T47D (cell line): ENCODE measurements at regions not wholly inside any gene's neighbourhood (a gene's known extent, or its start where the extent isn't known, plus 50 kb on each side); places are given as distances from the start of the nearest gene placed in this dataset.

Experiments used
- DNase-seq, 2 experiments: peaks; one replicate each; pipeline versions ENCODE4 v3.0.0 to v3.0.0-alpha.2; 2011 to 2012; ENCODE audit warnings: low read depth in 1 of 2, low spot score in 1 of 2
- JUND ChIP-seq: IDR thresholded peaks from 2 replicates; pipeline ENCODE4 v1.6.1; 2012; ENCODE audit warnings: low read depth
- in situ Hi-C: cut with HindIII; loops from 2 replicates; pipeline ENCODE4 v1.10.0; 2016; ENCODE audit warnings: low sequenced_read_pairs, low pct_unique_long_range_greater_than_20kb

DNA sequence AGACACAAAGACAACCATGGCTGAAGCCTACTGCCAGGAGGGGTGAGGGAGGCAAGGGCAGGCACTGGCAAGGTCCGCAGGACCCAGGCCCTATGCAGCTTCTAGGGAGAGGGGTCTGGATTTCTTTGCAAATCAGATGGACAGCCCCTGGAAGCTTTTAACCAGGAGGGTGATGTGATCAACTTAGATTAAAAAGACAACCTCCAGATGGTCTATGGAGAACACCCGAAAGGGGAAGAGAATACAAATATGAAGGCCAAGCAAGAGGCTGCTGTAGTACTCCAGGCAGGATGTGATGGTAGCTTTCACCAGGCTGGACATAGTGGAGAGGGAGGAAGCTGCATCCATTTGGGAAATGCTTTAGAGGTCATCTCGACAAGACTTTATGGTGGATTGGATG, 83.3 kb upstream of the TSPAN11 start:
- in situ Hi-C loops: no loop called here
- no peak for TF ChIP-seq JUND
- DNase-seq: no peak

DNA sequence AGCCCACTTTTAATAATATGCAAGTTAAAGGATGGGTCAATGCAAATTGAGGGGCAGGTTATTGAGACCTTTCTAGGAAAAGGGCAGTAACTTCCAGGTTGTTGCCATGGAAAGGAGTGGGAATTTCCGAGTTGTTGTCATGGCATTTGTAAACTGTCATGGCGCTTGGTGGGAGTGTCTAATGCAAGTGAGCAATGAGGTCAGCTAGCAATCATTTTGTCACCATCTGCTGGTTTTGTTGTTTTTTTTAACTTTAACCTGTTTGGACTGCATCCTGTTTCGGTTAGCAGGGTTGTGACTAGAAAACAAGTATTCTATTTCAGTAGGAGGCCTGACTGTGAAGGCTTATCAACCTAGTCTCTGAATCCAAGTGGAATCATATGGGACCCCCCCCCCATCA, 85.8 kb upstream of the TSPAN11 start:
- in situ Hi-C loops: no loop called here
- no peak for DNase-seq
- no peak for TF ChIP-seq JUND

DNA sequence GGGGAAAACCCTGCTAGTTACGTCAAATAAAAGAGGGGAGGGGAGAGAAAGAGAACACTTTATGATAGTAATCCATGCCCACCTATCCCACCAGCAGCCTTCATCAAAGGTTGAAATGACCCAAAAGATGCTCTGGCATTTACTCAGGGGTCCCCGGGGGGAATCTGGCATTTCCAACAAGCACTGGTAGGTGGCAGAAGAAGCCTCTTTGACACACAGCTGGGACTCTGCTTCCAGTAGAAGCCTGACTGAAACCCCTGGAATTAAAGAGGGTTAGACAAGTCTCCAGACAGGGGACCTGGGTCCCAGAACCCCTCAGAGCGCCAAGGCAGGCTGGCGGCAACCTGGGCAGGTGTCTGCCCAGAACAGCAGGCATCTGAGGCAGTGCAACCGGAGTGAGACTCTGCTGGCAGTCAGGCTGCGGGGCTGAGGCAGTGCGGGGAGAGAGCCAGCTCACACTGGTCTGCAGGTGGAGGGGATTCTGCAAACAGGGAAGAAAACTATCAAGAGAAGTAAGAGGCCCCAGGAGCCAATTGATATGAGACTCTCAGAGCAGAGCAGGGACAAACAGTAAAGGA, 85.0 kb upstream of the CAPRIN2 start:
- DNase-seq: no peak
- no peak for TF ChIP-seq JUND
- in situ Hi-C loops: no loop called here

DNA sequence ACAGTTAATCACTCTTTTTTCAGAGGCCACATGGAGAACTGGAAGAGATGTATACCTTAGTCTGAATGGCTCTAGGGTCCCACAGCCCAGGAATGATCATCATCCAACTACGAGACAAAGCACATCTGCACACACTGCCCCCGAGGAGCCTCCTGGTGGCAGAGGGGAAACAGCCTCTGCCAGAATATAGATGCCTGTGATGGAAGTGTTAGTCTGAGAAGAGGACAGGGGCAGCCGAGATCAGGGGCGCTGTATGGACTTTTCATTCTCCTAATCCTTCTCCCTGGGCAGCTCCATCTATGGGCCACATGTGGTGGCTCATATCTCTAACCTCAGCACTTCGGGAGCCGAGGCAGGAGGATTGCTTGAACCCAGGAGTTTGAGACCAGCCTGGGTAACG, 82.8 kb upstream of the CAPRIN2 start:
- in situ Hi-C loops: no loop called here

DNA sequence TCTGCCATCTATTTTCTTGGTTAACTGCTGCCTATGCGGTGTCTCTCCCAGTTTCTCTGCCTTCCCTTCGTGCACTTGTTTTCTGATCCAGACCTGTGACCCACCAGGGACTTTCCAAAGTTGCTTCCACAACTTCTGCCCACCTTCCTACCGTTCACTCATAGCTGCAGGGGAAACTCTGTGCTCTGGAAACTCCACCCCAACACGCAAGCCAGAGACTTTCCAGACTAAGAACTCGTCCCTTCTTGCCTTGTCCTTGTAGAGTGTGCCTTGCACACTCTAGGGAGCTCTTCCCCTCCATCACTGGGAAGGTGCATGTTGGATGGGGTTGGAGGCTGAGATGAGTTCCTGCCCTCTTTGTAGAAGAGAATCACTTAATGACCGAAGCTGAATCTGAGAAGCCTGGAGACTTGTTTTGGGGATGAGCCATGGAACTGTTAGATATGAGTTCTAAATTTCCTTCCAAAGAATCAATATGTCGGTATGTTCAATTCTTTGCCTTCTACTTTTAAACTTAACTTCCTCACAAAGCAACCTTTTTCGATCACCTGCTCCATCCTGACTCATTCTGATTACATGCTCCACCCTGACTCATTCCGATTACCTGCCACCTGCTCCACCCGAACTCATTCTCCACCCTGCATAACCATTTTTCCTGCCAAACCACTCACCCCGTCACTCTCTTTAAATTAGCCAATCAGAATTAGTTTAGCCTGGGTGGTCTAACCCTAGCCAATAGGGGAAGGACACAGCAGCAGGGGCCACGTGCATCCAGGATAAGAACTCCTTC, 82.1 kb upstream of the CAPRIN2 start:
- TF ChIP-seq JUND: no peak
- DNase-seq: no peak
- in situ Hi-C loops: no loop called here

More for the DNA sequence above, 82.8 kb upstream of the CAPRIN2 start:
- no peak for TF ChIP-seq JUND
- no peak for DNase-seq

DNA sequence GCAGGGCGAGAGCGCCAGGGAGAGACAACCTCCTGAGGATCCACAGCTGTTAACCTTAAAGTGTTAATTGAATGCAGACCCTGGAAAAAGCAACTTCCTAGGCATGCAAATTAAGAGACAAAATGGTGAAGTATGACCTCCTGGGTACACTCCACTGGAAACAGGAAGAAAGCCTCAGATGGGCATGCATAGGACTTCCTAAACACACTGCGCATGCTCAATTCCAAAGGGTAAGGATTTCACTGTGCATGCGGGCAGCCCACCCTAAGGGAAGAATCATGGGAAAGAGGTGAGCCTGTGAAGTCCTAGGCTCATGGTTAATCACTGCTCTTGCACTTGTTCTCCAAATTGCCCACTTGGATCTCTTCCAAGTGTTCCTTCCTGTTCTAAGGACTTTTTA, 80.5 kb upstream of the CAPRIN2 start:
- DNase-seq: no peak
- TF ChIP-seq JUND: no peak

DNA sequence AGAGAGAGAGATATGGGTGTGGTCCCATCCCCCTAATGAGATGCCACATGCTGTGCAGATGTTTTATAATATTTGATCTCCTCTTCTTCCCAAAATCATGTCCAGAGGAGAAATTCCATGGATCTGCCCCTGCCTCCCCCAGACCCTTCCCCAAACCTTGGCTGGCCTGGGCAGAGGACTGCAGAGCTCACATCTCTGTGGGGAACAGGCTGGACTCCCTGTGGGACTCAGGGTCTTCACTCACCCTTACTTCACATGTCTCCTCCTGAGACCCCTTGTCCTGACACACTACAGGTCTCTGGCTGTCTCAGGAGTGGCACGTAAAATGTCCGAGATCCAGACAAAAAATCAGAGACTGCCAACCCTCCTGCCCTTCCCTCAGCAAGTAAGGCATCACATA, 76.0 kb upstream of the CAPRIN2 start:
- no peak for DNase-seq
- no peak for TF ChIP-seq JUND
- in situ Hi-C loops: no loop called here

More for the DNA sequence above, 80.5 kb upstream of the CAPRIN2 start:
- in situ Hi-C loops: no loop called here

DNA sequence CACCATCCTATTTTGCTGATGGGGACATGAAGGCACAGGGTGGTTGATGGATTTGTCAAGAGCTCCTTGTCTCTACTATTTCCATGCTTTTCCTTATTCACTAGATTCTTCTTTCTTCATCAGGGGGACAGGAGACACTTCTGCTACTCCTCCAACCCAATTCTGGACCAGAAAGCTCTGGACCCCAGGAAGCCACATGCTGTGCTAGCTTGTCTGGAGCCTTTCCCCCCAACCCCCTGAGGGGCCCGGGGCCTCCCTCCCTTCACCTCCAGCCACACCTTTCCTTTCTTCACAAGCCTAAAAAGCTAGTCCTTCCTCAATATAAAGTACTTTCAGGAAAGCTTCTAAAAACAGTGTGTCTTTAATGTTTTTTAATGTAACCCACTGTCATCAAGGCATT, 75.1 kb upstream of the CAPRIN2 start:
- in situ Hi-C loops: no loop called here
- no peak for DNase-seq
- TF ChIP-seq JUND: no peak

DNA sequence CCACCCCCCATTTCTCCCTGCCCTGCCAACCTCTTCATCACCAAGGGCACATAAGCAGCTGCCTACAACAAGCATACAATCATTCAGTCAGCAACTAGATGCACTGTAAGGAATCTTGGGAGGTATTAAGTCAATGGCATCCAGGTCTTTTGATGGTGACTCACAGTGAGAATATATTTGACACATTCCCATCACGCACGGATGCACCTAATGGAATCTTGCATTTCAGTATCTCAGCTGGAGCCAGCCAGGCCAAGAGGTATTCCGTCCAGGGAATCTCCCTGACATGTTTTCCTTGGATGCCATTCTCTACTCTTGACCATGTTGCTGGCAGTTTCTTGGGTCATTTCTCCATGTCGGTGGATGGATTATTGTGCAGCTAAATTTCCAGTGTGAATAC, 73.9 kb upstream of the CAPRIN2 start:
- in situ Hi-C loops: no loop called here
- no peak for DNase-seq
- TF ChIP-seq JUND: no peak

DNA sequence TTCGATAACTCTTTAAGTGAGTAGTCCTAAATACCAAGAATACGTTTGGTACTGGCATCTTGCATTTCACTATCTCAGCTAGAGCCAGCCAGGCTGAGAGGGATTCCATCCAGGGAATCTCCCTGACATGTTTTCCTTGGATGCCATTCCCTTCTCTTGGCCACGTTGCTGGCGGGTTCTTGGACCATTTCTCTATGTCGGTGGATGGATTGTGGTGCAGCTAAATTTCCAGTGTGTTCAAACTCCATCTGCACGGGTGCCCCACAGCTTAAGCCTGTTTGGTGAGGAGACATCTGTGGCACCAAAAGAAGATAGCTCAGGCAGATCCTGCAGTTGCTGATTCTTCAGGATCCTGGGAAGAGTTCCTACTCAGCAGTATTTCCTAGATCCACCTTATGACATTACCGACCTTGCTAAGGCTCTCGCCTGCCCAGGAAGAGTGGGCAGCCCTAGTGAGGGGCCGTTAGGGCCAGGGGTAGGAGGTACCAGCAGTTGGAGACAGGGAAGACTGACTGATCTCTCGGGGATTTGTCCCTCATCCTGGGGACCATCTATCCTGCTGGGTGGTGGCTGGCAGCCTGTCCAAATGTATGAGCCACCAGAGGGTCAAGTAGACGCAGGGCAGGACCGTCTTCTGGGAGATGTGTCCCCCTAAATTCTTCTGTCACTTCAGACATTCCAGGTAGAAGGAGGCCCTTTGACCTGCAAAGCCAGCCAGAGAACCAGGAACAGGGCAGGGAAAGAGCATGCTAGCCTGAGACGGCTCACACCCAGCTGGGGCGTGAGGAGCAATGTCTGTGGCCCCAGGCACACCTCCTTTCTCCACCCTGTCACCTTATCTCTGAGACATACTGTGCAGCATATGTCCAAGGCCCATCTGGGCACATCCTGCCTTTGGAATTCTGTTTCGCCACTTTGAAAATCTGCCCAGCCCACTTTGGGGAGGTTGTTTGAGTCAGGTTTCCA, 72.6 kb upstream of the CAPRIN2 start:
- in situ Hi-C loops: no loop called here
- no peak for TF ChIP-seq JUND
- no peak for DNase-seq

DNA sequence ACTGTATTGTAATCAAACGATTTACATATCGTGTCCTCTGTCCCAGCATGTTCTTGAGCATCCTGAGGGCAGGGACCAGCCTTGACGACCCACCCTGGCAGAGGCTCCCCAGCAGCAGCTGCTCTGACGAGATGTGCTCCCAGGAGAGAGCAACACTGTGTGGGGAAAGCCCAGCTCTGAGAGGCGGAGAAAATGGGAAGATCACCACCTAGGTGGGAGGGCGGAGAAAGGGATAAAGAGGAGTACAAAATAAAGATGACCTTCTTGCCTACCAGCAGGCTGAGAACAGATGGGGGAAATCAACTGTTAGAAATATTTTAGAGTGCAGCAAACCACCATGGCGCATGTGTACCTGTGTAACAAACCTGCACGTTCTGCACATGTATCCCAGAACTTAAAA, 71.5 kb upstream of the CAPRIN2 start:
- in situ Hi-C loops: no loop called here
- no peak for TF ChIP-seq JUND
- no peak for DNase-seq

DNA sequence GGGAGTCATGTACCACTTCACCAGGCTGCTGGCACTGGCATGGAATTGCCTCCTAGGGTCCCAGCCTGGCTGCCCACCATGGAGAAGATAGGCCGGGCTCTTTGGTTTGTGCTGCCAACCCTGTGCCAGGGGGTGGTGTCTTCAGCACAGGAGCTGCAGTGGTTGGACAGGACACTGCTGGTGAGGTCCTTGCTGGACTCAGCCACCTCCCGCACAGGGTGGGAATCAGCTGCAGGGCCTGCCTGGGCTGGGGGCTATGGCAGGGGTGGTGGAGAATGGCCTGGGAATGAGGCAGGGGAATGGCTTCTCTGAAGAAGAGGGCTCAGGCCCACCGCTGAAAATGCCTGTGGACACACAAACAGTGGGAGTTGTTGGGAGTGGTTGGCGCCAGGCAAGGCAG, 70.6 kb upstream of the CAPRIN2 start:
- in situ Hi-C loops: no loop called here
- no peak for DNase-seq
- no peak for TF ChIP-seq JUND

DNA sequence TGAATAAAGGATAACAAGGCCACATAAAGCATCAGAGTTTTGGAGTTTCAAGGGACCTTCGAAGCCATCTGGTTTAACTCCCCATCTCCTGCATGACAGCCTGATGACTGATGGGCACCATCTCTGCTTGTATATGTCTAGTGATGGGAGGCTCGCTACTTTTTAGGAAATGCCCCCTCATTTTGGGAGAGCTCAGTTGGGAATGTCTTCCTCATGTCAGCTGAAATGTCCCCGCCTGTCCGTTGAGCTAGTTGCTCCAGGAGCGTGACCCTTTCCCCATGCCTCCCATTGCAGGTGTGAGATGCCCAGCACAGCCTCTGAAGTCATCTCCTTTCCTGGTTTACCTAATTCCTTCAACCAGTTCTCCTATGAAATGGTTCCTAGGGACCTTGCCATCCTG, 69.6 kb upstream of the CAPRIN2 start:
- TF ChIP-seq JUND: no peak
- in situ Hi-C loops: no loop called here

More for the DNA sequence above, 69.6 kb upstream of the CAPRIN2 start:
- DNase-seq: no peak
